Activated T-helper 17 cell treated with anti-CD3 and anti-CD28 coated beads, Interleukin-2, amount 50 U/mL, for 72 hours (primary cell): ENCODE measurements at regions not wholly inside any gene's neighbourhood (a gene's known extent, or its start where the extent isn't known, plus 50 kb on each side); places are given as distances from the start of the nearest gene placed in this dataset.

Source experiments
- ATAC-seq: fragments of 150-1000 bp; cut with Tn5 transposase; replicated peaks from 2 replicates; pipeline ENCODE4 v1.10.0; 2021; ENCODE audit warnings: mild to moderate bottlenecking, moderate library complexity
- H3K27ac Mint-ChIP-seq: one replicate; pipeline ENCODE4 v1.8.0; 2022; ENCODE audit warnings: mixed read lengths
- H3K27me3 Mint-ChIP-seq: one replicate; pipeline ENCODE4 v1.8.0; 2022; ENCODE audit warnings: mixed read lengths
- H3K36me3 Mint-ChIP-seq: one replicate; pipeline ENCODE4 v1.8.0; 2022; ENCODE audit warnings: low read depth, mild to moderate bottlenecking, mixed read lengths
- H3K4me1 Mint-ChIP-seq: one replicate; pipeline ENCODE4 v1.8.0; 2022; ENCODE audit warnings: mixed read lengths
- H3K4me3 Mint-ChIP-seq: one replicate; pipeline ENCODE4 v1.8.0; 2022; ENCODE audit warnings: mild to moderate bottlenecking, mixed read lengths
- H3K9me3 Mint-ChIP-seq: one replicate; pipeline ENCODE4 v1.8.0; 2022; ENCODE audit warnings: mixed read lengths

- H3K4me1 Mint-ChIP-seq: peaks cover 6% of the 10 kb centered on the region
- no peak overlapping the region for H3K27ac Mint-ChIP-seq
- H3K27me3 Mint-ChIP-seq: no peaks in the 10 kb centered on the region
- H3K36me3 Mint-ChIP-seq: no peaks in the 10 kb centered on the region
- H3K4me3 Mint-ChIP-seq: no peak overlapping the region
- ATAC-seq: no peak
- no peaks in the 10 kb centered on the region for H3K9me3 Mint-ChIP-seq
Observed at GRCh38 chr12:91579516-91580263, 397.1 kb upstream of the DCN start.

- no peaks in the 10 kb centered on the region for H3K27me3 Mint-ChIP-seq
- peak overlapping the region; percentile 78 for H3K27ac Mint-ChIP-seq
- H3K4me1 Mint-ChIP-seq: peaks cover 6% of the 10 kb centered on the region
- peak; percentile 49 for ATAC-seq
- no peaks in the 10 kb centered on the region for H3K9me3 Mint-ChIP-seq
- H3K36me3 Mint-ChIP-seq: no peaks in the 10 kb centered on the region
- H3K4me3 Mint-ChIP-seq: peak overlapping the region; percentile 82
Observed at GRCh38 chr12:91577586-91578539, 395.2 kb upstream of the DCN start.

GRCh38 chr12:91576432-91576831 lies 393.8 kb upstream of the DCN start:
- Mint-ChIP-seq H3K9me3 (no peaks in the 10 kb centered on the region), H3K4me1 (peaks cover 6% of the 10 kb centered on the region), H3K36me3 (no peaks in the 10 kb centered on the region), H3K27me3 (no peaks in the 10 kb centered on the region), H3K27ac (no peak overlapping the region), H3K4me3 (no peak overlapping the region)
- ATAC-seq: no peak

GRCh38 chr12:91575630-91576029 lies 393.0 kb upstream of the DCN start:
- no peaks in the 10 kb centered on the region for H3K36me3 Mint-ChIP-seq
- ATAC-seq: no peak
- no peaks in the 10 kb centered on the region for H3K9me3 Mint-ChIP-seq
- no peak overlapping the region for H3K27ac Mint-ChIP-seq
- H3K27me3 Mint-ChIP-seq: no peaks in the 10 kb centered on the region
- H3K4me3 Mint-ChIP-seq: no peak overlapping the region
- H3K4me1 Mint-ChIP-seq: peaks cover 6% of the 10 kb centered on the region

GRCh38 chr12:91574975-91575374 lies 392.4 kb upstream of the DCN start:
- H3K36me3 Mint-ChIP-seq: no peaks in the 10 kb centered on the region
- no peaks in the 10 kb centered on the region for H3K27me3 Mint-ChIP-seq
- H3K4me1 Mint-ChIP-seq: peaks cover 6% of the 10 kb centered on the region
- H3K9me3 Mint-ChIP-seq: no peaks in the 10 kb centered on the region
- no peak for ATAC-seq
- H3K4me3 Mint-ChIP-seq: no peak overlapping the region
- H3K27ac Mint-ChIP-seq: no peak overlapping the region

GRCh38 chr12:91574391-91574790 lies 391.8 kb upstream of the DCN start:
- Mint-ChIP-seq H3K36me3 (no peaks in the 10 kb centered on the region), H3K27ac (no peak overlapping the region)

GRCh38 chr12:91572869-91573268 lies 390.3 kb upstream of the DCN start:
- H3K4me1 Mint-ChIP-seq: peaks cover 3% of the 10 kb centered on the region
- ATAC-seq: no peak
- H3K27ac Mint-ChIP-seq: no peak overlapping the region
- no peaks in the 10 kb centered on the region for H3K36me3 Mint-ChIP-seq
- H3K4me3 Mint-ChIP-seq: no peak overlapping the region
- H3K27me3 Mint-ChIP-seq: no peaks in the 10 kb centered on the region
- no peaks in the 10 kb centered on the region for H3K9me3 Mint-ChIP-seq

More at GRCh38 chr12:91574391-91574790, 391.8 kb upstream of the DCN start:
- no peak for ATAC-seq
- Mint-ChIP-seq H3K4me1 (peaks cover 6% of the 10 kb centered on the region), H3K9me3 (no peaks in the 10 kb centered on the region), H3K4me3 (no peak overlapping the region), H3K27me3 (no peaks in the 10 kb centered on the region)

GRCh38 chr12:91567100-91567485 lies 384.5 kb upstream of the DCN start:
- Mint-ChIP-seq H3K4me3 (no peak overlapping the region), H3K4me1 (peaks cover 9% of the 10 kb centered on the region), H3K9me3 (no peaks in the 10 kb centered on the region), H3K36me3 (no peaks in the 10 kb centered on the region), H3K27me3 (no peaks in the 10 kb centered on the region), H3K27ac (no peak overlapping the region)
- ATAC-seq: no peak

GRCh38 chr12:91566328-91567099 lies 383.9 kb upstream of the DCN start:
- Mint-ChIP-seq H3K9me3 (no peaks in the 10 kb centered on the region), H3K27me3 (no peaks in the 10 kb centered on the region), H3K4me1 (peaks cover 12% of the 10 kb centered on the region), H3K4me3 (no peak overlapping the region), H3K27ac (no peak overlapping the region), H3K36me3 (no peaks in the 10 kb centered on the region)
- no peak for ATAC-seq

GRCh38 chr12:91565846-91566245 lies 383.2 kb upstream of the DCN start:
- H3K4me3 Mint-ChIP-seq: no peak overlapping the region
- peaks cover 12% of the 10 kb centered on the region for H3K4me1 Mint-ChIP-seq
- H3K27me3 Mint-ChIP-seq: no peaks in the 10 kb centered on the region
- H3K9me3 Mint-ChIP-seq: no peaks in the 10 kb centered on the region
- no peak overlapping the region for H3K27ac Mint-ChIP-seq
- no peak for ATAC-seq
- H3K36me3 Mint-ChIP-seq: no peaks in the 10 kb centered on the region

- ATAC-seq: peak; percentile 51
- H3K9me3 Mint-ChIP-seq: no peaks in the 10 kb centered on the region
- H3K36me3 Mint-ChIP-seq: no peaks in the 10 kb centered on the region
- peaks cover 12% of the 10 kb centered on the region for H3K4me1 Mint-ChIP-seq
- H3K4me3 Mint-ChIP-seq: no peak overlapping the region
- no peaks in the 10 kb centered on the region for H3K27me3 Mint-ChIP-seq
- H3K27ac Mint-ChIP-seq: no peak overlapping the region
Observed at GRCh38 chr12:91565246-91565645, 382.6 kb upstream of the DCN start.

- Mint-ChIP-seq H3K27ac (no peak overlapping the region), H3K27me3 (no peaks in the 10 kb centered on the region), H3K9me3 (peaks cover 10% of the 10 kb centered on the region), H3K36me3 (no peaks in the 10 kb centered on the region), H3K4me1 (peaks cover 12% of the 10 kb centered on the region), H3K4me3 (peak overlapping the region; percentile 16)
- ATAC-seq: peak; percentile 73
Observed at GRCh38 chr12:91563011-91563765, 380.6 kb upstream of the DCN start.

GRCh38 chr12:91562476-91562875 lies 379.9 kb upstream of the DCN start:
- H3K4me3 Mint-ChIP-seq: peak overlapping the region; percentile 16
- H3K27me3 Mint-ChIP-seq: no peaks in the 10 kb centered on the region
- peaks cover 15% of the 10 kb centered on the region for H3K9me3 Mint-ChIP-seq
- ATAC-seq: peak; percentile 69
- no peaks in the 10 kb centered on the region for H3K36me3 Mint-ChIP-seq
- H3K27ac Mint-ChIP-seq: no peak overlapping the region
- peaks cover 12% of the 10 kb centered on the region for H3K4me1 Mint-ChIP-seq

- Mint-ChIP-seq H3K4me1 (peaks cover 12% of the 10 kb centered on the region), H3K27ac (no peak overlapping the region), H3K27me3 (no peaks in the 10 kb centered on the region), H3K9me3 (peaks cover 15% of the 10 kb centered on the region), H3K4me3 (peak overlapping the region; percentile 16), H3K36me3 (no peaks in the 10 kb centered on the region)
- ATAC-seq: no peak
Observed at GRCh38 chr12:91561958-91562325, 379.3 kb upstream of the DCN start.
